Right lobe of liver (tissue), 6 donors: ENCODE measurements at regions not wholly inside any gene's neighbourhood (a gene's known extent, or its start where the extent isn't known, plus 50 kb on each side); places are given as distances from the start of the nearest gene placed in this dataset.
"Not testable (repeated sequence)": the region's sequence is repeated elsewhere in the genome, so short reads cannot be mapped to it uniquely, and the experiment has no call there.

ENCODE experiments used
- ATAC-seq, 4 donors: fragments of 200-7000 bp; cut with Tn5 transposase; one replicate each; pipeline ENCODE4 v1.9.1; 2020; ENCODE audit warnings: mild to moderate bottlenecking in 4 of 4, moderate library complexity in 4 of 4
- DNase-seq, 3 donors: peaks; one replicate each; pipeline ENCODE4 v3.0.0-alpha.2; 2020
- H3K27ac ChIP-seq, 3 donors: fragments of 200-600 bp; one replicate each; pipeline ENCODE4 v1.8.0; 2022
- H3K27me3 ChIP-seq, 2 donors: fragments of 200-600 bp; one replicate each; pipeline ENCODE4 v1.8.0; 2022
- H3K36me3 ChIP-seq, 4 donors: fragments of 200-600 bp; sonication (generic) in 1 of 4; one replicate each; pipeline versions ENCODE4 v1.5.1 to v1.8.0; 2017 to 2022; ENCODE audit warnings: control low read depth in 1 of 4
- H3K4me1 ChIP-seq, 4 donors: fragments of 200-600 bp; sonication (generic) in 1 of 4; one replicate each; pipeline versions ENCODE4 v1.5.1 to v1.8.0; 2017 to 2022; ENCODE audit warnings: control low read depth in 1 of 4
- H3K4me3 ChIP-seq, 3 donors: fragments of 200-600 bp; one replicate each; pipeline ENCODE4 v1.8.0; 2022
- H3K9me3 ChIP-seq, 4 donors: fragments of 200-600 bp; sonication (generic) in 1 of 4; one replicate each; pipeline versions ENCODE4 v1.5.1 to v1.8.0; 2017 to 2022; ENCODE audit warnings: control low read depth in 1 of 4
- CTCF ChIP-seq, 4 donors: fragments of 200-600 bp in 3 of 4; fragments of 450-650 bp in 1 of 4; IDR thresholded peaks; one replicate each; pipeline versions ENCODE4 v1.5.1 to v1.8.0; 2016 to 2022; ENCODE audit warnings: antibody characterized with exemption in 4 of 4, mild to moderate bottlenecking in 2 of 4
- POLR2A ChIP-seq: fragments of 450-650 bp; IDR thresholded peaks from one replicate; pipeline ENCODE4 v1.6.1; 2017; ENCODE audit warnings: antibody characterized with exemption, mild to moderate bottlenecking
- WGBS: methylation state at CpG from one replicate; pipeline ENCODE4 v1.1.6; 2018; ENCODE audit warnings: low coverage, low lambda C conversion rate; ENCODE audit not compliant: insufficient coverage; ENCODE audit errors: missing lambda C conversion rate; 5-methylcytosine and 5-hydroxymethylcytosine counted together
- intact Hi-C, 2 donors: fragments of 100-400 bp; cut with DNase I; formaldehyde crosslinking; loops; one replicate each; pipeline versions ENCODE4 v1.11.2 to v1.14.1; 2022
- donor health status: DM: no; HTN: yes; CAD: no.
- donor health status: DM: no; HTN: no; CAD: no.
- donor health status: DM: no; HTN: no; CAD: no.
- donor health status: DM: no; HTN: yes; CAD: no.
- donor health status: DM: no; HTN: yes; CAD: no.

DNA sequence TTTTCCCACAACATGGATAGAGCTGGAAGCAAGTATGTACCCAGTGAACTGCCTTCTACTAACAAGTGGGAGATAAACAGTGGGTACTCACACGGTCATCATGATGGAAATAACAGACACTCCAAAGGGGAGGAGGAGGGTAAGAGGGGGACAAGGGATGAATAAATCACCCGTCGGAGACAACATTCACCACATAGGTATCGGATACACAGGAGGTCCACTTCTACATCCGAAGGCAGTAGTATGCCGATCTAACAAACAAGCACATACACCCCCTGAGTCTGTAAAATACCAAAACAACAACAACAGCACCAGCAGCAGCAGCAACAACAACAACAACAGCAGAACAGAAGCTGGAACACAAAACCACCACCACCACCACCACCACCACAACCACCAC, 1943.2 kb upstream of the DEFB115 start:
- no peaks in the 10 kb centered on the region for H3K27me3 ChIP-seq
- DNase-seq (no peak), ATAC-seq (no peak)
- TF ChIP-seq CTCF (IDR thresholded peaks at IDR 0.05) (no peak), POLR2A (no peak)
- 80% methylated on average over 6 of the region's 6 CpGs for WGBS
- intact Hi-C loops, result no loop called here
- H3K4me1 ChIP-seq, result no peaks in the 10 kb centered on the region
- H3K27ac ChIP-seq, result no peak overlapping the region
- H3K9me3 ChIP-seq, result no peaks in the 10 kb centered on the region
- H3K36me3 ChIP-seq, result no peaks in the 10 kb centered on the region
- no peak overlapping the region for H3K4me3 ChIP-seq

GRCh38 chr20:29318871-29319461, 1938.5 kb upstream of the DEFB115 start:
- DNase-seq (no peak), ATAC-seq (no peak)
- H3K27me3 ChIP-seq, result no peaks in the 10 kb centered on the region
- no peaks in the 10 kb centered on the region for H3K9me3 ChIP-seq
- TF ChIP-seq POLR2A (no peak), CTCF (IDR thresholded peaks at IDR 0.05) (no peak)
- no peaks in the 10 kb centered on the region for H3K36me3 ChIP-seq
- intact Hi-C loops, result no loop called here
- H3K4me3 ChIP-seq, result no peak overlapping the region
- WGBS, result 64% methylated on average over 19 of the region's 37 CpGs
- H3K27ac ChIP-seq, result no peak overlapping the region
- H3K4me1 ChIP-seq, result no peaks in the 10 kb centered on the region

GRCh38 chr20:29319725-29320124, 1937.7 kb upstream of the DEFB115 start:
- TF ChIP-seq CTCF (IDR thresholded peaks at IDR 0.05) (no peak), POLR2A (no peak)
- Histone ChIP-seq H3K36me3 (no peaks in the 10 kb centered on the region), H3K27me3 (no peaks in the 10 kb centered on the region), H3K9me3 (no peaks in the 10 kb centered on the region), H3K27ac (no peak overlapping the region), H3K4me1 (no peaks in the 10 kb centered on the region), H3K4me3 (no peak overlapping the region)
- WGBS, result 52% methylated on average over 20 of the region's 23 CpGs
- DNase-seq (no peak), ATAC-seq (no peak)
- intact Hi-C loops, result no loop called here

GRCh38 chr20:29320216-29320949, 1937.1 kb upstream of the DEFB115 start:
- H3K4me1 ChIP-seq, H3K4me3 ChIP-seq, H3K9me3 ChIP-seq, ATAC-seq, H3K36me3 ChIP-seq, H3K27ac ChIP-seq, H3K27me3 ChIP-seq, DNase-seq, intact Hi-C loops: not testable (repeated sequence)
- WGBS, result 42% methylated on average over 25 of the region's 35 CpGs

GRCh38 chr20:29323631-29324515, 1933.6 kb upstream of the DEFB115 start:
- DNase-seq, H3K36me3 ChIP-seq, H3K27ac ChIP-seq, intact Hi-C loops, H3K27me3 ChIP-seq, H3K4me1 ChIP-seq, H3K4me3 ChIP-seq, H3K9me3 ChIP-seq, ATAC-seq: not testable (repeated sequence)
- WGBS, result 79% methylated on average over 24 of the region's 37 CpGs

- ATAC-seq, intact Hi-C loops, H3K36me3 ChIP-seq, DNase-seq, H3K4me1 ChIP-seq, H3K27me3 ChIP-seq, H3K27ac ChIP-seq, H3K4me3 ChIP-seq, H3K9me3 ChIP-seq: not testable (repeated sequence)
- WGBS, result 64% methylated on average over 20 of the region's 34 CpGs
These were observed 1932.8 kb upstream of the DEFB115 start for GRCh38 chr20:29324516-29325303.
